Smooth muscle cell (in vitro differentiated cells): ENCODE measurements at regions not wholly inside any gene's neighbourhood (a gene's known extent, or its start where the extent isn't known, plus 50 kb on each side); places are given as distances from the start of the nearest gene placed in this dataset.
"Not testable (repeated sequence)": the region's sequence is repeated elsewhere in the genome, so short reads cannot be mapped to it uniquely, and the experiment has no call there.

ENCODE experiments used
- DNase-seq: peaks from one replicate; lab custom pipeline; 2025; ENCODE audit not compliant: unreplicated experiment; lab: John Stamatoyannopoulos, UW
- H2AFZ ChIP-seq: fragments of 200-600 bp; sonication (generic); 2 replicates; pipeline ENCODE4 v1.6.0; 2016; ENCODE audit warnings: antibody characterized with exemption, low read depth, mild to moderate bottlenecking
- H3F3A ChIP-seq: fragments of 200-600 bp; sonication (generic); 2 replicates; pipeline ENCODE4 v1.6.0; 2017; ENCODE audit warnings: antibody characterized with exemption, low read depth
- H3K27ac ChIP-seq: fragments of 200-600 bp; sonication (generic); 2 replicates; pipeline ENCODE4 v1.5.1; 2016; ENCODE audit warnings: low read depth, mild to moderate bottlenecking
- H3K27me3 ChIP-seq: fragments of 200-600 bp; sonication (generic); 2 replicates; pipeline ENCODE4 v1.6.1; 2016; ENCODE audit warnings: low read depth, mild to moderate bottlenecking
- H3K36me3 ChIP-seq: fragments of 200-600 bp; sonication (generic); 2 replicates; pipeline ENCODE4 v1.5.1; 2016; ENCODE audit warnings: low read depth
- H3K4me1 ChIP-seq: fragments of 200-600 bp; sonication (generic); 2 replicates; pipeline ENCODE4 v1.5.1; 2016; ENCODE audit warnings: low read depth
- H3K4me2 ChIP-seq: fragments of 200-600 bp; sonication (generic); 2 replicates; pipeline ENCODE4 v1.6.0; 2016; ENCODE audit warnings: mild to moderate bottlenecking
- H3K4me3 ChIP-seq: fragments of 200-600 bp; sonication (generic); 2 replicates; pipeline ENCODE4 v1.5.1; 2016; ENCODE audit warnings: mild to moderate bottlenecking
- H3K79me2 ChIP-seq: fragments of 200-600 bp; sonication (generic); 2 replicates; pipeline ENCODE4 v1.6.0; 2016; ENCODE audit warnings: low read depth, mild to moderate bottlenecking
- H3K9ac ChIP-seq: fragments of 200-600 bp; sonication (generic); 2 replicates; pipeline ENCODE4 v1.6.0; 2016; ENCODE audit warnings: low read depth
- H3K9me3 ChIP-seq: fragments of 200-600 bp; sonication (generic); replicated peaks from 2 replicates; pipeline ENCODE4 v1.5.1; 2016; ENCODE audit warnings: low read depth
- H4K20me1 ChIP-seq: fragments of 200-600 bp; sonication (generic); 2 replicates; pipeline ENCODE4 v1.6.0; 2016; ENCODE audit warnings: low read depth
- WGBS: methylation state at CpG from one replicate; pipeline ENCODE4 v1.1.7; 2016; ENCODE audit warnings: low lambda C conversion rate; 5-methylcytosine and 5-hydroxymethylcytosine counted together
- TF ChIP-seq, protein P1 (sequence below): fragments of 200-600 bp; sonication (generic); IDR thresholded peaks from 2 replicates; pipeline ENCODE4 v1.5.1; 2017; ENCODE audit warnings: borderline replicate concordance, mild to moderate bottlenecking, antibody characterized with exemption; ENCODE audit not compliant: insufficient read depth, poor library complexity, severe bottlenecking

DNA sequence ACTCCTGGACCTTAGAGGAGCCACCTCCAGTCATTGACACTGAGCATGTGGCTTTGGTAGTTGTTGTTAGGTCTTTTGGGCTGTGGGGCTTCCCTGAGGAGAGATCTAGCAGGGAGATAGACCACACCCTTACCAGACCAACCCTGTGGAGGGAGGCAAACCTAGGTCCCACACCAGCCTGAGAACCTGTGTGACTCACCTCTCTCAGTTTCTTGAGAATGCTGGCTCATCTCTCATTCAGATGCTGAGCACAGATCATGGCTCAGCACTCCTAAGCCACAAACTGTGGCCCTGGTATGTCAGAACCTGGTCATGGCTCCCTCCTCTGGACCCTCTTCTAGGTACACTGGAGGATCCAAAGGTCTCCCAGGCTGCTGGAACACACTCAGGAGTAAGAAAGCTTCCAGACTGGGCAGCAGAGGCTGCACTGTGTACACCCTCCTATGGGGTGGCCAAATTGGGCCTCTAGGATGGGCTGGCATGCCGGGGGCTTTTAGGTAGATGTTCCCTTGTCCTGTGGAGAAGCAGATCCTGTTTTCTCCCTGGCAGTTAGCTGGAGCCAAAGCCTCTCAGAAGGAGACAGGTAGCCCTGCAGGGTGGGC, 1294.5 kb downstream of the KHDRBS2 start:
- no peaks in the 10 kb centered on the region for H3K79me2 ChIP-seq
- H3K4me3 ChIP-seq = no peak overlapping the region
- no peak overlapping the region for H3K9ac ChIP-seq
- no peaks in the 10 kb centered on the region for H3K9me3 ChIP-seq
- no peaks in the 10 kb centered on the region for H4K20me1 ChIP-seq
- 92% methylated on average over 1 of the region's 1 CpG for WGBS
- H3K36me3 ChIP-seq = no peaks in the 10 kb centered on the region
- no peak overlapping the region for H3K27ac ChIP-seq
- no peaks in the 10 kb centered on the region for H3K27me3 ChIP-seq
- H3K4me1 ChIP-seq = no peaks in the 10 kb centered on the region
- no peaks in the 10 kb centered on the region for H3F3A ChIP-seq
- no peak overlapping the region for H2AFZ ChIP-seq
- H3K4me2 ChIP-seq = no peak overlapping the region
- DNase-seq = no peak
- TF ChIP-seq, protein P1, sequence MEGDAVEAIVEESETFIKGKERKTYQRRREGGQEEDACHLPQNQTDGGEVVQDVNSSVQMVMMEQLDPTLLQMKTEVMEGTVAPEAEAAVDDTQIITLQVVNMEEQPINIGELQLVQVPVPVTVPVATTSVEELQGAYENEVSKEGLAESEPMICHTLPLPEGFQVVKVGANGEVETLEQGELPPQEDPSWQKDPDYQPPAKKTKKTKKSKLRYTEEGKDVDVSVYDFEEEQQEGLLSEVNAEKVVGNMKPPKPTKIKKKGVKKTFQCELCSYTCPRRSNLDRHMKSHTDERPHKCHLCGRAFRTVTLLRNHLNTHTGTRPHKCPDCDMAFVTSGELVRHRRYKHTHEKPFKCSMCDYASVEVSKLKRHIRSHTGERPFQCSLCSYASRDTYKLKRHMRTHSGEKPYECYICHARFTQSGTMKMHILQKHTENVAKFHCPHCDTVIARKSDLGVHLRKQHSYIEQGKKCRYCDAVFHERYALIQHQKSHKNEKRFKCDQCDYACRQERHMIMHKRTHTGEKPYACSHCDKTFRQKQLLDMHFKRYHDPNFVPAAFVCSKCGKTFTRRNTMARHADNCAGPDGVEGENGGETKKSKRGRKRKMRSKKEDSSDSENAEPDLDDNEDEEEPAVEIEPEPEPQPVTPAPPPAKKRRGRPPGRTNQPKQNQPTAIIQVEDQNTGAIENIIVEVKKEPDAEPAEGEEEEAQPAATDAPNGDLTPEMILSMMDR = no peak

DNA sequence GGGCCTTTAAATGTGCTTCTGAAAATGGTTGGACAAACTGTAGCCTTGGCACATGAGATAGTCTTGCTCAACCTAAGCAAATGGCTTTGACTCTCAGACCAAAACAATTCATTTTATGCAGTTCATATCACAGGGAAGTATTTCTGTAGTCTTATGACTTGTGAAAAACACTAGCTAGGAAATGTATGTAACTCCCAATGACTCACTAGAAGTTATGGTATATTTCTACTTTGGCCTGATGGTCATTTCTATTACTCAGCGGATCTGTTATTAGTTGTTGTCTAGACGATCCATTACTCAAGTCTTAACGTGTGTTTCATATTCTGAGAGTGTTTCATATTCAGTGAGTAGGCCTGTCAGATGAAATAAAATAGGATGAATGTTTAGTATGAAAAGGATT, 1333.5 kb downstream of the KHDRBS2 start:
- H3K4me3 ChIP-seq = no peak overlapping the region
- peak overlapping the region; percentile 20 for H3K9ac ChIP-seq
- no peaks in the 10 kb centered on the region for H3F3A ChIP-seq
- H3K4me1 ChIP-seq = no peaks in the 10 kb centered on the region
- no peak for DNase-seq
- no peak overlapping the region for H2AFZ ChIP-seq
- WGBS = 37% methylated on average over 3 of the region's 3 CpGs
- H4K20me1 ChIP-seq = no peaks in the 10 kb centered on the region
- no peak overlapping the region for H3K4me2 ChIP-seq
- no peaks in the 10 kb centered on the region for H3K9me3 ChIP-seq
- TF ChIP-seq, protein P1 = no peak
- no peaks in the 10 kb centered on the region for H3K36me3 ChIP-seq
- H3K27me3 ChIP-seq = no peaks in the 10 kb centered on the region
- H3K27ac ChIP-seq = peak overlapping the region; percentile 85
- H3K79me2 ChIP-seq = no peaks in the 10 kb centered on the region

DNA sequence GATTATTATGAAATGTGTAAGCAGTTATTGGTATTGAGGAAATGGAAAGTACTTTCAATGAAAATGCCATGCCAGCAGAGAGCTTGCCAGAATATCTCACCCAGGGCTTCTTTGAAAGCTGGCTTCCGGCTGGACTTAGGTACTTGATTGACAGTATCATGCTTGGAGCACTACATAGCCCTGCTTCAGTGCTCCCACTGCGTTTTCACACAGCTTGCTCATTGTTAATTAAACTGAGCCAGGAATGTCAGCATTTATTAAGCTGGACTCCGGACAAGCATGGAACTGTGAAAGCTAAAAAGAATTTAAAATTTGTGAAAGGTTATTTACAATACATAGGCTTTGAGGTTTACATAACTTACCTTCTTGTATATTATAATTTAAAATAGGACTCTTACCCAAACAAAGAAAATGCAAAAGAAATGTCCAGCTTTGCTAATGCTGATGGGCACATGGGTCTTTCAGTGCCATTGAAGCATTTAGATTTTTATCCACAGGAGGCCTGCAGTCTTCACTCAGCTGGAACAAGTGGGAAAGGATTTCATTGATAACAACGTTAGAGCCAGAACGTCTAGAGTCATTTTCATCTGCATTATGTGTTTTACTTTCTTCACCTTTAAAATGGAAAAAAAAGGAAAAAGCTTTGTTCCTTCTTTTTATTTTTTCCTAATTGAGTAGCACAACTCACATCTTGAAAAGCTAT, 1335.7 kb downstream of the KHDRBS2 start:
- not testable (repeated sequence) for H3K27me3 ChIP-seq, H3K36me3 ChIP-seq, H3K4me1 ChIP-seq, DNase-seq, H3K4me2 ChIP-seq, H2AFZ ChIP-seq, H3K9ac ChIP-seq, H3K27ac ChIP-seq, H3K79me2 ChIP-seq, H3K9me3 ChIP-seq, H3F3A ChIP-seq, H3K4me3 ChIP-seq, H4K20me1 ChIP-seq
- 48% methylated on average over 5 of the region's 5 CpGs for WGBS

DNA sequence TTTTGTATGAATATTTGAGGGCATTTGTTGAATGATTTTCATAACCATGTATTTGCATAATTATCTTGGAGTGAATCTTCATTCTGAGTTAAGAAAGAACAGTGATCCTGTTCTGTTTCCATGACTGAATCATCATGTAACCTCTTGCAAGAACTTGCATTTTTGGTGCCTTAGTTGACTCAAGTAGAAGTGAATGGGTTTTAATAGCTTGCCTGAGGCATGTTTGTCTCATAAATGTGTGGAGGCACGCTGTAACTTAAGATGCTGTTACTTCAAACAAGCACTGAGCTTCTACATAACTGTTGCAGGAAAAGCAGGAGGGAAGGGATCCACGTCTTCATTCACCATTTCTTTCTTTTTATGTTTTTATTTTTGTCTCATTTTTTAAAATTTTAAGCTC, 1338.6 kb downstream of the KHDRBS2 start:
- DNase-seq, H3K79me2 ChIP-seq, H3K27me3 ChIP-seq, H3K4me3 ChIP-seq, H3K4me1 ChIP-seq, H3K36me3 ChIP-seq, H2AFZ ChIP-seq, H4K20me1 ChIP-seq, H3K9me3 ChIP-seq, H3F3A ChIP-seq: not testable (repeated sequence)
- H3K4me2 ChIP-seq = peak overlapping the region; percentile 54
- 46% methylated on average over 2 of the region's 2 CpGs for WGBS
- peak overlapping the region; percentile 90 for H3K27ac ChIP-seq
- H3K9ac ChIP-seq = peak overlapping the region; percentile 43

DNA sequence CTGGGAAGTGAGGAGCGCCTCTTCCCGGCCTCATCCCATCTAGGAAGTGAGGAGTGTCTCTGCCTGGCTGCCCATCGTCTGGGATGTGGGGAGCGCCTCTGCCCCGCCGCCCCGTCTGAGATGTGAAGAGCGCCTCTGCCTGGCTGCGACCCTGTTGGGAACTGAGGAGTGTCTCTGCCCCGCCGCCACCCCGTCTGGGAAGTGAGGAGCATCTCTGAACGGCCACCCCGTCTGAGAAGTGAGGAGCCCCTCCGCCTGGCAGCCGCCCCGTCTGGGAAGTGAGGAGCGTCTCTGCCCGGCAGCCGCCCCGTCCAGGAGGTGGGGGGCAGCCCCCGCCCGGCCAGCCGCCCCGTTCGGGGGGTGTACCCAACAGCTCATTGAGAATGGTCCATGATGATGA, 1341.2 kb downstream of the KHDRBS2 start:
- H3K9ac ChIP-seq, H3K9me3 ChIP-seq, H3F3A ChIP-seq, H3K36me3 ChIP-seq, H3K79me2 ChIP-seq, H2AFZ ChIP-seq, DNase-seq, H3K4me1 ChIP-seq, H3K27me3 ChIP-seq, H3K4me3 ChIP-seq, H3K27ac ChIP-seq, H3K4me2 ChIP-seq, H4K20me1 ChIP-seq: not testable (repeated sequence)
- WGBS = 95% methylated on average over 26 of the region's 26 CpGs

DNA sequence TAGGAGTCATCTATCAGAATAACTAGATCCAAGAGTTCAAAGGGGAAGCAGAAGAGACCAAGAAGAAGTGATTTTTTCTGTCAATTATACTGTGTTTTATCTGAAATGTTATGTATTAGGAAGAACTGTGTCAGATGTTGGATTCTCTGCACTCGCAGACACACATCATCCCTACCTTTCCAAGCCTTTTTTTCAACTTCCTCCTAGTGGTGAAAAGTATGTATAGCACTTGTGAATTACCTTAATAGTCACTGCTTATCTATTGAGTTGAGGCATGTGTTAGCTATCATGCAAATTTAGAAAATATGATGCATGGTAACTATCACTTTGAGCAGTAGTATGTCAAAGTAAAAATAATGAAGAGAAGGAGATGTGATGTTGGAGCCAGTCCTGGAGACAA, 1350.1 kb downstream of the KHDRBS2 start:
- WGBS = 71% methylated on average over 1 of the region's 1 CpG
- not testable (repeated sequence) for H2AFZ ChIP-seq, H3K4me1 ChIP-seq

DNA sequence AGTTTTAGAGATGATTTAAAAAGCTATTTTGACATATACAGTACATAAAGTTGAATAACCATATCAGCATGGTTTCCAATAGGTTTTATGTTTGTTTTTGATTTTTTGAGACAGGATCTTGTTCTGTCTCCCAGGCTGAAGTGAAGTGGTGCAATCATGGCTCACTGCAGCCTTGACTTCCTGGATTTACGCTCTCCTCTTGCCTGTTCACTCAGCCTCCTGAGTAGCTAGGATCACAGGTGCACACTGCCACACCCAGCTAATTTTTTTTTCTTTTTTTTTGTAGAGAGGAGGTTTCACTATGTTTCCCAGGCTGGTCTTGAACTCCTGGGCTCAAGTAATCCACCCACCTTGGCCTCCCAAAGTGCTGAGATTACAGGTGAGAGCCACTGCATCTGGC, 1366.4 kb downstream of the KHDRBS2 start:
- not testable (repeated sequence) for DNase-seq, H3K36me3 ChIP-seq, H3F3A ChIP-seq, H4K20me1 ChIP-seq, H3K9me3 ChIP-seq, H3K4me3 ChIP-seq, H3K27ac ChIP-seq, H3K79me2 ChIP-seq, H3K9ac ChIP-seq, H2AFZ ChIP-seq, H3K27me3 ChIP-seq, H3K4me1 ChIP-seq, H3K4me2 ChIP-seq
- 88% methylated on average over 1 of the region's 1 CpG for WGBS

More for the DNA sequence above, 1350.1 kb downstream of the KHDRBS2 start:
- not testable (repeated sequence) for H3K27ac ChIP-seq, H3K36me3 ChIP-seq, H3K4me2 ChIP-seq, H3K4me3 ChIP-seq, H3K79me2 ChIP-seq, H3K9ac ChIP-seq, DNase-seq, H3K27me3 ChIP-seq, H3F3A ChIP-seq, H3K9me3 ChIP-seq, H4K20me1 ChIP-seq
